ENCODE measurements at regions not wholly inside any gene's neighbourhood (a gene's known extent, or its start where the extent isn't known, plus 50 kb on each side); places are given as distances from the start of the nearest gene placed in this dataset.
"Not testable (repeated sequence)": the region's sequence is repeated elsewhere in the genome, so short reads cannot be mapped to it uniquely, and the experiment has no call there.

DNA sequence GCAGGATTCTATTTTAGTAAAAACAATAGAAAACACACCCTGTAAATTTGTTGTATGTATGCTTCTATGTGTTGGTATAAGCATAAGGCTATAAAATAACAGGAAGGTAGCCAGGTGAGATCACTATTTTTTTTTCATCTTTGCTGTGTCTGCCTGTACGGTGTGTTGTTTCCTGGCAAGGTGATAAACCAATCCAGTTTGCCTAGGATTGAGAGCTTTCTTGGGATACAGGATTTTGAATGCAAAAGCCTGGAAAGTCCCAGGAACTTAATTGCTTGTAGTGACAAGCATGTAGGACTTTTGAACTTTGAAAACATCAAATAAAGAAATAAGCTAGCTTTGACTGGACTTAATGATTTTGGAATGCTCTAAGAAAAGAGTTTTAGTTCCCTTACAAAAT is 83.3 kb upstream of the RORB start:
- no peak overlapping the region for H3K27ac ChIP-seq
- no peak for TF ChIP-seq EZH2 (IDR thresholded peaks at IDR 0.05)
- TF ChIP-seq FOXP2 (optimal IDR thresholded peaks at IDR 0.05; ENCODE audit: control extremely low read depth, extremely low read length, insufficient read depth): no peak
- TF ChIP-seq POLR2AphosphoS5 (IDR thresholded peaks at IDR 0.05; ENCODE audit: borderline replicate concordance, low read depth, low read length): no peak

DNA sequence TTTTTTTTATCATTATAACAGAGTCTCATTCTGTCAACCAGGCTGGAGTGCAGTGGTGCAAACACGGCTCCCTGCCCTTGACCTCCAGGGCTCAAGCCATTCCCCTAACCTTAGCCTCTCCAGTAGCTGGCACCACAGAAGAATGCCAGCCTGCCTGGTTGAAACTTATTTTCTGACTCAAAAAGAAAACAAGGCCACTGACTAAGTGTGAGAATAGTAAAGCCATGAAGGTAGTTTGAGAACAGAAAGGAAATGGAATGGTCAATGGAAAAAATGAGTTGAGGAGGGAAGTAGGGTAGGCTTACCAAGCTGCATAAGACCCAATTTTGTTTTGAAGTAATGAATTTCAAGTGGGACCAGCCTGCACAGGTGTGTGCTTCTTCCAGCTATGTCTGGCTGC is 82.8 kb upstream of the RORB start:
- Histone ChIP-seq H3K9me3 (ENCODE audit: low read depth, low read length) (no peaks in the 10 kb centered on the region), H3K4me3 (no peak overlapping the region)
- TF ChIP-seq EZH2 (IDR thresholded peaks at IDR 0.05) (no peak), POLR2AphosphoS5 (IDR thresholded peaks at IDR 0.05; ENCODE audit: borderline replicate concordance, low read depth, low read length) (no peak), FOXP2 (optimal IDR thresholded peaks at IDR 0.05; ENCODE audit: control extremely low read depth, extremely low read length, insufficient read depth) (no peak)

More for the DNA sequence above, 83.3 kb upstream of the RORB start:
- no peaks in the 10 kb centered on the region for H3K36me3 ChIP-seq (ENCODE audit: insufficient read depth, low read length)
- H3K4me3 ChIP-seq: no peak overlapping the region
- no peaks in the 10 kb centered on the region for H3K9me3 ChIP-seq (ENCODE audit: low read depth, low read length)
- no peak overlapping the region for H3K9ac ChIP-seq (ENCODE audit: insufficient read length)
- DNase-seq (ENCODE audit: low read depth, low spot score): no peak

DNA sequence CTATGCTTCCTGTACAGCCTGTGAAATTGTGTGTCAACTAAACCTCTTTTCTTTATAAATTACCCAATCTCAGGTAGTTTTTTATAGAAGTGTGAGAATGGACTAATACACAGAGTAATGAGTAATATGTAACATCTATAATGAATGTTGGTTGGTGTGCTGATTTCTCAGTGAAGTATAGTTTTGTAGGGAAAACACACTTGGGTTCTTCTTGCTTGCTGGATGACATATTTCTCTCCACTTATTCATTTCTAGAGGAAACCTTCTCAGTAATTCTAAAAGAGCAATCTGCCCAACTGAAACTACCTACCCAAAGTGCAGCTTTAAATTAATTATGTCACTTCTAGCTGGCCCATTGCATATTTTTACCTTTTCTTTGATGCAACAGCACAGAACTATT is 81.1 kb upstream of the RORB start:
- Histone ChIP-seq H3K27ac (no peak overlapping the region), H3K9ac (ENCODE audit: insufficient read length) (no peak overlapping the region), H3K9me3 (ENCODE audit: low read depth, low read length) (no peaks in the 10 kb centered on the region), H3K4me3 (no peak overlapping the region), H3K36me3 (ENCODE audit: insufficient read depth, low read length) (no peaks in the 10 kb centered on the region)
- TF ChIP-seq POLR2AphosphoS5 (IDR thresholded peaks at IDR 0.05; ENCODE audit: borderline replicate concordance, low read depth, low read length) (no peak), EZH2 (IDR thresholded peaks at IDR 0.05) (no peak), FOXP2 (optimal IDR thresholded peaks at IDR 0.05; ENCODE audit: control extremely low read depth, extremely low read length, insufficient read depth) (no peak)
- DNase-seq (ENCODE audit: low read depth, low spot score): no peak

More for the DNA sequence above, 82.8 kb upstream of the RORB start:
- Histone ChIP-seq H3K36me3 (ENCODE audit: insufficient read depth, low read length) (no peaks in the 10 kb centered on the region), H3K9ac (ENCODE audit: insufficient read length) (no peak overlapping the region), H3K27ac (no peak overlapping the region)
- no peak for DNase-seq (ENCODE audit: low read depth, low spot score)

DNA sequence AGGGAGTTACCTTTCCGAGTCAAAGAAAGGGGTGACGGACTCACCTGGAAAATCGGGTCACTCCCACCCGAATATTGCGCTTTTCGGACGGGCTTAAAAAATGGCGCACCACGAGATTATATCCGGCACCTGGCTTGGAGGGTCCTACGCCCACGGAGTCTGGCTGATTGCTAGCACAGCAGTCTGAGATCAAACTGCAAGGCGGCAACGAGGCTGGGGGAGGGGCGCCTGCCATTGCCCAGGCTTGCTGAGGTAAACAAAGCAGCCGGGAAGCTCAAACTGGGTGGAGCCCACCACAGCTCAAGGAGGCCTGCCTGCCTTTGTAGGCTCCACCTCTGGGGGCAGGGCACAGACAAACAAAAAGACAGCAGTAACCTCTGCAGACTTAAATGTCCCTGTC is 72.6 kb upstream of the RORB start:
- not testable (repeated sequence) for H3K36me3 ChIP-seq (ENCODE audit: insufficient read depth, low read length); H3K27ac ChIP-seq; DNase-seq (ENCODE audit: low read depth, low spot score); H3K9me3 ChIP-seq (ENCODE audit: low read depth, low read length); H3K4me3 ChIP-seq; H3K9ac ChIP-seq (ENCODE audit: insufficient read length)

DNA sequence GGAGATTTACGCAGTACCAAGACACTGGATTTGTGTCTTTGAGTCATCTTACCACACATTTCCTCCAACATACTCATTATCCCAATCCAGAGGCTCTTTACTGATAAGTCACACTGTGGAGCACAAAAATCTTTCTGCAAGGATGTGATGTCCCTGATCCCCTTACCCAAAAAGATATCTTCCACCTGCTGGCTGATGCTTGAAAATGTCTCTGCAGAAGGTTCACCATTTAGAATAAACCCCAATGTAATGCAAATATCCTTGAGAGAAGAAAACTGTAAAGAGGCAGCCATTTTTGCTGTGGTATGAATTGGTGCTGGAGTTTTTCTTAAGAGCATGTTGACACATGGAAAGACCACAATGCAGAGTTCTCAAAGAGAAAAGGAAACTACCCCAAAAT is 65.7 kb upstream of the RORB start:
- H3K9ac ChIP-seq (ENCODE audit: insufficient read length): no peak overlapping the region
- no peak for DNase-seq (ENCODE audit: low read depth, low spot score)
- no peak overlapping the region for H3K27ac ChIP-seq
- H3K9me3 ChIP-seq (ENCODE audit: low read depth, low read length): no peaks in the 10 kb centered on the region
- no peak overlapping the region for H3K4me3 ChIP-seq
- TF ChIP-seq EZH2 (IDR thresholded peaks at IDR 0.05): no peak
- TF ChIP-seq FOXP2 (optimal IDR thresholded peaks at IDR 0.05; ENCODE audit: control extremely low read depth, extremely low read length, insufficient read depth): no peak
- H3K36me3 ChIP-seq (ENCODE audit: insufficient read depth, low read length): no peaks in the 10 kb centered on the region

DNA sequence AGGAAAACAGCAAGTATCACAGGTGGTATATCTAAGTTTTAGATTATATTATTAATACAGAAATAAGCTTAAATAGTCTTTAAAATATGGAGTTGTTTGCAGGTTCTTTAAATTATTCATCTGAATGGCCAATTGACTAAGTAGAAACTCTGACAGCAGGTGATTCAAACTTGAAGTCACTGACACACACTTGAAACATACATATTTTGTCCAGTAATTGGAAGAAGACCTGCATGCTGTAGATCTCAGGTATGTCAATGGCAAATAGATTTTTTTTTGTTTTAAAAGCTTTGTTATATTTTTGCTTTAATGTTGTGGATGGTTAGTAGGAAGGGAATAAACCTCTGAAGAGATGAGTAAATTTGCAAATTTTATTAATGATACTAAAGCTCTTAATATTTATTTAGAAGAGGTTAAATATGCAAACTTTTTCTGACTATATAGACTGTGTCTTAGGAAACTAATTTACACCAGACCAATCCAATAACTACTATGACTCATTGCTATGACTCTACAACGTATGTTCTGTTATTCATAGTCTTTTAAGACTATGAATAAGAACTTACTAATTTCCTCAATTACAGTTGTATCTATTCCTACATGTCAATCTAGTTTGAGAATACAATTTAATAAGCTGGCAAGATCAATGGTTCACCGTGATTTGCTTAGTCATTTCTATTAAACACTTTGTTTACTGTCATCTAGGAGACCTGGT is 53.9 kb upstream of the RORB start:
- Histone ChIP-seq H3K9ac (ENCODE audit: insufficient read length) (no peak overlapping the region), H3K27ac (no peak overlapping the region), H3K4me3 (no peak overlapping the region), H3K9me3 (ENCODE audit: low read depth, low read length) (no peaks in the 10 kb centered on the region), H3K36me3 (ENCODE audit: insufficient read depth, low read length) (no peaks in the 10 kb centered on the region)
- DNase-seq (ENCODE audit: low read depth, low spot score): no peak
- TF ChIP-seq FOXP2 (optimal IDR thresholded peaks at IDR 0.05; ENCODE audit: control extremely low read depth, extremely low read length, insufficient read depth) (no peak), EZH2 (IDR thresholded peaks at IDR 0.05) (no peak), POLR2AphosphoS5 (IDR thresholded peaks at IDR 0.05; ENCODE audit: borderline replicate concordance, low read depth, low read length) (no peak)

DNA sequence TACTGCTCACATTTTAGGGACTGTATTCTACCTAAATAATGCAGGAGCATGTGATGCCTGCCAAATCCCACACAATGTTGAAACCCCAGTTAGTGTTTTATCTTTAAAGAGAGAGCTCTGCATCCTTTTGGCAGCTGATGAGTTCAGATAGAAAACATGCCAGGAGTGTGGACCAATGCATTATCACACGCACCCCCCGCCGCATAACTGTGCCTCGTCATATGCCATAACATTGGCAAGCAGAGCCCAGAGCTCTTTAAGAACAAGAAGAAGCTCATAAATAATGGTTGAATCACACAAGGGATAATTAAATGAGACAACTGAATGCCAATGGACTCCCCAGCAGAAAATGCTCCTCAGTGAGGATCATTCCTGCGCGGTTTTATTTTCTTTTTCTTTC is 52.8 kb upstream of the RORB start:
- Histone ChIP-seq H3K9ac (ENCODE audit: insufficient read length) (no peak overlapping the region), H3K27ac (no peak overlapping the region), H3K36me3 (ENCODE audit: insufficient read depth, low read length) (no peaks in the 10 kb centered on the region), H3K9me3 (ENCODE audit: low read depth, low read length) (no peaks in the 10 kb centered on the region), H3K4me3 (no peak overlapping the region)
- TF ChIP-seq FOXP2 (optimal IDR thresholded peaks at IDR 0.05; ENCODE audit: control extremely low read depth, extremely low read length, insufficient read depth) (no peak), EZH2 (IDR thresholded peaks at IDR 0.05) (no peak), POLR2AphosphoS5 (IDR thresholded peaks at IDR 0.05; ENCODE audit: borderline replicate concordance, low read depth, low read length) (no peak)
- no peak for DNase-seq (ENCODE audit: low read depth, low spot score)
